Uterus (tissue), 3 donors: ENCODE measurements at regions not wholly inside any gene's neighbourhood (a gene's known extent, or its start where the extent isn't known, plus 50 kb on each side); places are given as distances from the start of the nearest gene placed in this dataset.
"Not testable (repeated sequence)": the region's sequence is repeated elsewhere in the genome, so short reads cannot be mapped to it uniquely, and the experiment has no call there.

Experiments used
- DNase-seq, 2 donors: peaks; one replicate each; pipeline ENCODE4 v3.0.0-alpha.2; 2019 to 2020
- H3K27ac ChIP-seq, 2 donors: fragments of 200-600 bp; sonication (generic); 1 replicate in 1 of 2; 2 replicates in 1 of 2; pipeline ENCODE4 v1.5.1; 2016 to 2018
- H3K27me3 ChIP-seq, 2 donors: fragments of 200-600 bp; sonication (generic); one replicate each; pipeline ENCODE4 v1.5.1; 2018 to 2019; ENCODE audit warnings: control low read depth in 1 of 2
- H3K36me3 ChIP-seq, 2 donors: fragments of 200-600 bp; sonication (generic); one replicate each; pipeline ENCODE4 v1.5.1; 2019; ENCODE audit warnings: control low read depth in 1 of 2
- H3K4me1 ChIP-seq, 2 donors: fragments of 200-600 bp; sonication (generic); one replicate each; pipeline ENCODE4 v1.5.1; 2018 to 2019; ENCODE audit warnings: control low read depth in 1 of 2
- H3K4me3 ChIP-seq, 2 donors: fragments of 200-600 bp; sonication (generic); 1 replicate in 1 of 2; 2 replicates in 1 of 2; pipeline ENCODE4 v1.5.1; 2018 to 2019; ENCODE audit warnings: mild to moderate bottlenecking in 1 of 2
- H3K9me3 ChIP-seq, 2 donors: fragments of 200-600 bp; sonication (generic); one replicate each; pipeline ENCODE4 v1.5.1; 2019; ENCODE audit warnings: control low read depth in 1 of 2
- POLR2A ChIP-seq, 2 donors: fragments of 450-650 bp; IDR thresholded peaks; one replicate each; pipeline ENCODE4 v1.6.1; 2016; ENCODE audit warnings: antibody characterized with exemption in 2 of 2, mild to moderate bottlenecking in 1 of 2, moderate library complexity in 1 of 2
- intact Hi-C: fragments of 100-400 bp; cut with DNase I; formaldehyde crosslinking; loops from one replicate; pipeline ENCODE4 v1.15.1; 2023; ENCODE audit warnings: low total_unique reads
- TF ChIP-seq, protein P1 (sequence below), 4 experiments: fragments of 200-600 bp in 2 of 4; fragments of 450-650 bp in 2 of 4; sonication (generic) in 2 of 4; IDR thresholded peaks; one replicate each; pipeline ENCODE4 v1.5.1; 2016 to 2019; ENCODE audit warnings: antibody characterized with exemption in 4 of 4, mild to moderate bottlenecking in 2 of 4, moderate library complexity in 1 of 4
- donor health status: DM: yes; HTN: yes; CAD: no.

DNA sequence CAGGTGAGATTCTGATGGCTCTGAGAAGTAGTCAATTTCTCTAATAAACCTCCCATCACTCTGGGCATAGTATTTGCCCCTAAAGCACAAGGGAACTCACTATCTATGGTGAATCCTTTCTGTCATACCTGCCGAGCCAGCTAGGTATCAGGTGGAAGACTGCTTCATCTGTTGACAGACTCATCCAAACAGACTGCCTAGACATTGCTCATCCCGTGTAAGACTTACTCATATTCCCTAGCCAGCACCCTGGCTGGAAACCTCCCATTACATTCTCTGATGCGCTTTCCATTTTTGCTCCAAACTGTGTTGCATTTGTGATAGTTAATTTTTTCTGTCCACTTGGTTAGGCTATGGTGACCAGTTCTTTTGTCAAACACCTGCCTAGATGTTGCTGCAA is 595.9 kb downstream of the DNAH5 start:
- Histone ChIP-seq H3K4me3 (no peak overlapping the region), H3K36me3 (no peaks in the 10 kb centered on the region), H3K4me1 (no peaks in the 10 kb centered on the region), H3K27me3 (no peaks in the 10 kb centered on the region), H3K27ac (no peak overlapping the region), H3K9me3 (no peaks in the 10 kb centered on the region)
- no peak for TF ChIP-seq POLR2A (IDR thresholded peaks at IDR 0.05)
- TF ChIP-seq, protein P1, sequence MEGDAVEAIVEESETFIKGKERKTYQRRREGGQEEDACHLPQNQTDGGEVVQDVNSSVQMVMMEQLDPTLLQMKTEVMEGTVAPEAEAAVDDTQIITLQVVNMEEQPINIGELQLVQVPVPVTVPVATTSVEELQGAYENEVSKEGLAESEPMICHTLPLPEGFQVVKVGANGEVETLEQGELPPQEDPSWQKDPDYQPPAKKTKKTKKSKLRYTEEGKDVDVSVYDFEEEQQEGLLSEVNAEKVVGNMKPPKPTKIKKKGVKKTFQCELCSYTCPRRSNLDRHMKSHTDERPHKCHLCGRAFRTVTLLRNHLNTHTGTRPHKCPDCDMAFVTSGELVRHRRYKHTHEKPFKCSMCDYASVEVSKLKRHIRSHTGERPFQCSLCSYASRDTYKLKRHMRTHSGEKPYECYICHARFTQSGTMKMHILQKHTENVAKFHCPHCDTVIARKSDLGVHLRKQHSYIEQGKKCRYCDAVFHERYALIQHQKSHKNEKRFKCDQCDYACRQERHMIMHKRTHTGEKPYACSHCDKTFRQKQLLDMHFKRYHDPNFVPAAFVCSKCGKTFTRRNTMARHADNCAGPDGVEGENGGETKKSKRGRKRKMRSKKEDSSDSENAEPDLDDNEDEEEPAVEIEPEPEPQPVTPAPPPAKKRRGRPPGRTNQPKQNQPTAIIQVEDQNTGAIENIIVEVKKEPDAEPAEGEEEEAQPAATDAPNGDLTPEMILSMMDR (IDR thresholded peaks at IDR 0.05) = no peak
- no peak for DNase-seq
- intact Hi-C loops = no loop called here

DNA sequence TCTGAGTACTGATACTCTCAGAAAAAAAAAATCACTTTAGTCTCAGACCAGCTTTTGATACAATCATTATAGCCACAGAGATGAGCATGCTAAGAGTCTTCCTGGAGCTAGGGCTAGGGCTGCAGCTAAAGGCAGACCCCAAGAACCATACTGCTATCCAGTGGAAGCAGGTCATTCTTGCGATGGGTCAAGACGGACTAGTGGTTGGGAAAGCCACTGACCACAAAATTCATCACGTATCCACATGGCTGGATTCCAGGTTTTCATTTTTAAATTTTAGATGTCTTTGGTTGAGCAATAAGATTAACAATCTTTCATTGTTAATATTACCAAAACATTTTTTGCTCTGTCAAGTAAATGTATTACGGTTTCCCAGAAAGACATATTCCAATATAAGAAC is 598.1 kb downstream of the DNAH5 start:
- no peaks in the 10 kb centered on the region for H3K9me3 ChIP-seq
- no peaks in the 10 kb centered on the region for H3K4me1 ChIP-seq
- no peak overlapping the region for H3K27ac ChIP-seq
- no peak overlapping the region for H3K4me3 ChIP-seq
- intact Hi-C loops = no loop called here
- no peaks in the 10 kb centered on the region for H3K27me3 ChIP-seq
- TF ChIP-seq, protein P1 (IDR thresholded peaks at IDR 0.05) = no peak
- no peak for TF ChIP-seq POLR2A (IDR thresholded peaks at IDR 0.05)
- no peaks in the 10 kb centered on the region for H3K36me3 ChIP-seq
- no peak for DNase-seq

DNA sequence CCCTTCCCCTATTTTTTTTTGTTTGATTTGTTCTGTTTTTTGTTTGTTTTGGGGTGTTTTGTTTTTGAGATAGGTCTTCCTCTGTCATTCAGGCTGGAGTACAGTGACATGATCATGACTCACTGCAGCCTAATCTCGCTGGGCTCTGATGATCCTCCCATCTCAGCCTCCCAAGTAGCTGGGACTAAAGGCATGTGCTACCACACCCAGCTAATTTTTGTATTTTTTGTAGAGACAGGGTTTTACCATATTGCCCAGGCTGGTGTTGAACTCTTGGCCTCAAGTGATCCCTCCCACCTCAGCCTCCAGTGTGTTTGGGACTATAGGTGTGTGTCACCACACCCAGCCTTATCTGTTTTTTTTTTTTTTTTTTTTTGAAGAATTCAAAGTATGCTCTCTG is 605.4 kb downstream of the DNAH5 start:
- H3K27me3 ChIP-seq = no peaks in the 10 kb centered on the region
- intact Hi-C loops = no loop called here
- no peak overlapping the region for H3K4me3 ChIP-seq
- H3K27ac ChIP-seq = no peak overlapping the region
- TF ChIP-seq POLR2A (IDR thresholded peaks at IDR 0.05) = no peak
- TF ChIP-seq, protein P1 (IDR thresholded peaks at IDR 0.05) = no peak
- no peaks in the 10 kb centered on the region for H3K4me1 ChIP-seq
- no peaks in the 10 kb centered on the region for H3K9me3 ChIP-seq
- no peak for DNase-seq
- H3K36me3 ChIP-seq = no peaks in the 10 kb centered on the region

DNA sequence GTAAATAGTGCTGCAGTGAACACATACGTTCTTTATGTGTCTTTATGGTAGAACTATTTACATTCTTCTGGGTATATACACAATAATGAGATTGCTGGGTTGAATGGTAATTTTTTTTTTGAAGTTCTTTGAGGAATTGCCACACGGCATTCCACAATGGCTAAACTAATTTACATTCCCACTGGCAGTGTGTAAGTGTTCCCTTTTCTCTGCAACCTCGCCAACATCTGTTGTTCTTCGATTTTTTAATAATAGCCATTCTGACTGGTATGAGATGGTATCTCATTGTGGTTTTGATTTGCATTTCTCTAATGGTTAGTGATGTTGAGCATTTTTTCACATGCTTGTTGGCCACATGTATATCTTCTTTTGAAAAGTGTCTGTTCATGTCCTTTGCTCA is 609.5 kb downstream of the DNAH5 start:
- DNase-seq, H3K4me3 ChIP-seq, intact Hi-C loops, H3K27me3 ChIP-seq, H3K4me1 ChIP-seq, H3K36me3 ChIP-seq, H3K27ac ChIP-seq, H3K9me3 ChIP-seq: not testable (repeated sequence)

DNA sequence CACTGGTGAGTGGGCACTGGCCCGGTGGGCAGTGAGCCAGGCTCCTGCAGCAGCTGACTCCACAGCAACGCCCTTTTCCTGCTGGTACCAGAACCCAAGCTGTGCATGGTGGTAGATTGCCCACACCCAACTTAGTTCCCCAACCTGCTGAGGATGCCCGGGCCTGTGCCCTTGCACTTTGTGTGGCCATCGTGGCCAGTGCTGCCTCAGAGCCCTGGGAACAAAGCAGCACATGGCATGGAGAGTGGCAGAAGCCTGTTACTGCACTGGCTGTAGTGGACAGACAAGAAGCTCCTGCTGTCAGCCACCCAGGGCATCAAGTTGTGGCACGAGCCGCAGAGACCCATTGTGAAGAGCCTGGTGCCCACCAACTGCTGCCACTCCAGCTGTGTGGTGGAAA is 612.9 kb downstream of the DNAH5 start:
- no peak for DNase-seq
- H3K36me3 ChIP-seq = no peaks in the 10 kb centered on the region
- intact Hi-C loops = no loop called here

DNA sequence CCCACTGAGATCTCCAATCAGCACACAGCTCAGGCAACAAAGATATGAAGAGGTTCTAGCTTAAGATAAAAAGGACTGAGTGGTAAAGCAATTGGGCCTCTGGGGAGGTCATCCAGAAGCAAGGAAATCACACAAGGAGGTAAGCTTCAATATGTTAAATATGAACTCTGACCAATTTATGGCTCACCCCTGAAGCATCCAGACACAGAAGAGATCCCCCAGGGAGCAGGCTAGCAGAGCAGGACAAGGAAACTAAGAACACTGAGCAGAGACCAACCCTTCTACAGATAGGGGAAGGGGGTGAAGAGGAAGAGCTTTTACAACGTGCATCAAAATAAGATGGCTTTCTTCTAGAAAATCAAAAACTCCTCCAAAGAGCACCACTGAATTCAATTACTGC is 616.2 kb downstream of the DNAH5 start:
- DNase-seq = no peak
- intact Hi-C loops = no loop called here
- H3K27ac ChIP-seq = no peak overlapping the region
- H3K9me3 ChIP-seq = no peaks in the 10 kb centered on the region
- no peak for TF ChIP-seq POLR2A (IDR thresholded peaks at IDR 0.05)
- TF ChIP-seq, protein P1 (IDR thresholded peaks at IDR 0.05) = no peak
- no peaks in the 10 kb centered on the region for H3K27me3 ChIP-seq
- no peak overlapping the region for H3K4me3 ChIP-seq
- H3K36me3 ChIP-seq = no peaks in the 10 kb centered on the region
- H3K4me1 ChIP-seq = no peaks in the 10 kb centered on the region

More for the DNA sequence above, 612.9 kb downstream of the DNAH5 start:
- H3K4me3 ChIP-seq = no peak overlapping the region
- no peaks in the 10 kb centered on the region for H3K4me1 ChIP-seq
- H3K27me3 ChIP-seq = no peaks in the 10 kb centered on the region
- no peak overlapping the region for H3K27ac ChIP-seq
- TF ChIP-seq POLR2A (IDR thresholded peaks at IDR 0.05) = no peak
- TF ChIP-seq, protein P1 (IDR thresholded peaks at IDR 0.05) = no peak
- H3K9me3 ChIP-seq = no peaks in the 10 kb centered on the region
